Aorta (tissue), 5 donors: ENCODE measurements at regions not wholly inside any gene's neighbourhood (a gene's known extent, or its start where the extent isn't known, plus 50 kb on each side); places are given as distances from the start of the nearest gene placed in this dataset.

Experiments
- ATAC-seq: fragments of 200-7000 bp; cut with Tn5 transposase; one replicate; pipeline ENCODE4 v1.9.1; 2022; ENCODE audit warnings: moderate library complexity; ENCODE audit not compliant: low FRiP score
- DNase-seq, 2 donors: peaks; one replicate each; pipeline ENCODE4 v3.0.0-alpha.2; 2020
- H3K27ac ChIP-seq, 2 donors: one replicate each; pipeline ENCODE4 v1.5.1; 2013; ENCODE audit warnings: low read length in 2 of 2, mild to moderate bottlenecking in 2 of 2, moderate library complexity in 2 of 2, control low read depth in 1 of 2, inconsistent platforms in 1 of 2, low read depth in 1 of 2
- H3K27me3 ChIP-seq, 2 donors: one replicate each; pipeline ENCODE4 v1.6.1; 2013; ENCODE audit warnings: control low read depth in 1 of 2, low read length in 1 of 2, mild to moderate bottlenecking in 1 of 2, moderate library complexity in 1 of 2; ENCODE audit not compliant: insufficient read depth in 2 of 2, control insufficient read depth in 1 of 2
- H3K36me3 ChIP-seq, 2 donors: one replicate each; pipeline ENCODE4 v1.6.1; 2013; ENCODE audit warnings: control low read depth in 1 of 2, low read length in 1 of 2, mild to moderate bottlenecking in 1 of 2; ENCODE audit not compliant: insufficient read depth in 2 of 2, control insufficient read depth in 1 of 2
- H3K4me1 ChIP-seq, 2 donors: one replicate each; pipeline ENCODE4 v1.6.1; 2013; ENCODE audit warnings: low read length in 2 of 2, control low read depth in 1 of 2, mild to moderate bottlenecking in 1 of 2, moderate library complexity in 1 of 2; ENCODE audit not compliant: insufficient read depth in 2 of 2, control insufficient read depth in 1 of 2
- H3K4me3 ChIP-seq, 2 donors: one replicate each; pipeline ENCODE4 v1.5.1; 2013; ENCODE audit warnings: low read length in 2 of 2, control low read depth in 1 of 2, mild to moderate bottlenecking in 1 of 2
- H3K9me3 ChIP-seq: one replicate; pipeline ENCODE4 v1.6.1; 2013; ENCODE audit warnings: mild to moderate bottlenecking, low read length; ENCODE audit not compliant: control insufficient read depth
- WGBS, 2 donors: extraction: QIAGEN DNeasy Blood & Tissue Kit; methylation state at CpG; one replicate each; pipeline ENCODE4 v1.1.7; 2013; 5-methylcytosine and 5-hydroxymethylcytosine counted together
- intact Hi-C, 2 donors: fragments of 100-400 bp; cut with DNase I; formaldehyde crosslinking; loops; one replicate each; pipeline versions ENCODE4 v1.14.2 to v1.15.0; 2022
- donor health status: healthy with polysubstance abuse.
- donor health status: Bipolar disorder and iron deficiency.
- donor health status: DM: no; HTN: no; CAD: no.
- donor health status: DM: no; HTN: no; CAD: no.
- donor health status: DM: yes; HTN: yes; CAD: no.

- no peaks in the 10 kb centered on the region for H3K9me3 ChIP-seq
- no peaks in the 10 kb centered on the region for H3K36me3 ChIP-seq
- no peaks in the 10 kb centered on the region for H3K27me3 ChIP-seq
- no peak overlapping the region for H3K4me3 ChIP-seq
- peaks cover 0 to 8% of the 10 kb centered on the region in 2 donors for H3K4me1 ChIP-seq
- DNase-seq (no peak), ATAC-seq (no peak)
- 81 to 95% methylated on average over 1 of the region's 1 CpG for WGBS, 2 donors
- intact Hi-C loops: no loop called here
- no peak overlapping the region for H3K27ac ChIP-seq
Measured at GRCh38 chr2:106974891-106975290, 88.9 kb upstream of the ST6GAL2 start.

- WGBS, 2 donors: 91 to 94% methylated on average over 1 of the region's 1 CpG
- Histone ChIP-seq H3K4me3 (no peak overlapping the region), H3K9me3 (no peaks in the 10 kb centered on the region), H3K4me1 (peaks cover 0 to 8% of the 10 kb centered on the region in 2 donors), H3K27me3 (no peaks in the 10 kb centered on the region), H3K36me3 (no peaks in the 10 kb centered on the region), H3K27ac (no peak overlapping the region)
- intact Hi-C loops: no loop called here
- ATAC-seq (no peak), DNase-seq (no peak)
Measured at GRCh38 chr2:106975641-106976040, 89.7 kb upstream of the ST6GAL2 start.

GRCh38 chr2:106976548-106976947 lies 90.6 kb upstream of the ST6GAL2 start:
- WGBS, 2 donors: 81 to 83% methylated on average over 6 of the region's 6 CpGs
- Histone ChIP-seq H3K4me3 (no peak overlapping the region), H3K36me3 (no peaks in the 10 kb centered on the region), H3K4me1 (peaks cover 0 to 8% of the 10 kb centered on the region in 2 donors), H3K27ac (no peak overlapping the region), H3K27me3 (no peaks in the 10 kb centered on the region), H3K9me3 (no peaks in the 10 kb centered on the region)
- peak in 1 of 2 donors; percentile 54 for DNase-seq
- intact Hi-C loops: no loop called here
- ATAC-seq: no peak

- no peaks in the 10 kb centered on the region for H3K36me3 ChIP-seq
- no peaks in the 10 kb centered on the region for H3K27me3 ChIP-seq
- 0 to 6% methylated on average over 3 of the region's 3 CpGs for WGBS, 2 donors
- H3K9me3 ChIP-seq: no peaks in the 10 kb centered on the region
- H3K27ac ChIP-seq: no peak overlapping the region
- H3K4me3 ChIP-seq: no peak overlapping the region
- H3K4me1 ChIP-seq: peaks cover 0 to 8% of the 10 kb centered on the region in 2 donors
- intact Hi-C loops: no loop called here
- ATAC-seq (no peak), DNase-seq (no peak)
Measured at GRCh38 chr2:106977717-106978116, 91.8 kb upstream of the ST6GAL2 start.

GRCh38 chr2:106978647-106979046 lies 92.7 kb upstream of the ST6GAL2 start:
- Histone ChIP-seq H3K36me3 (no peaks in the 10 kb centered on the region), H3K27ac (no peak overlapping the region), H3K27me3 (no peaks in the 10 kb centered on the region), H3K4me1 (peaks cover 0 to 8% of the 10 kb centered on the region in 2 donors), H3K4me3 (no peak overlapping the region), H3K9me3 (no peaks in the 10 kb centered on the region)
- intact Hi-C loops: no loop called here
- no peak for ATAC-seq
- peak in 1 of 2 donors; percentile 57 for DNase-seq
- 95% methylated on average over 13 of the region's 13 CpGs for WGBS, 2 donors

- H3K27me3 ChIP-seq: no peaks in the 10 kb centered on the region
- 90 to 97% methylated on average over 1 of the region's 1 CpG for WGBS, 2 donors
- DNase-seq (no peak), ATAC-seq (no peak)
- H3K4me3 ChIP-seq: no peak overlapping the region
- intact Hi-C loops: no loop called here
- peaks cover 0 to 8% of the 10 kb centered on the region in 2 donors for H3K4me1 ChIP-seq
- H3K9me3 ChIP-seq: peaks cover 2% of the 10 kb centered on the region
- H3K27ac ChIP-seq: no peak overlapping the region
- H3K36me3 ChIP-seq: no peaks in the 10 kb centered on the region
Measured at GRCh38 chr2:106981491-106981890, 95.5 kb upstream of the ST6GAL2 start.

- ATAC-seq (no peak), DNase-seq (no peak)
- Histone ChIP-seq H3K27ac (no peak overlapping the region), H3K9me3 (peaks cover 2% of the 10 kb centered on the region), H3K4me1 (peaks cover 0 to 4% of the 10 kb centered on the region in 2 donors), H3K4me3 (no peak overlapping the region), H3K36me3 (no peaks in the 10 kb centered on the region), H3K27me3 (no peaks in the 10 kb centered on the region)
- WGBS, 2 donors: 98% methylated on average over 1 of the region's 1 CpG
- intact Hi-C loops: no loop called here
Measured at GRCh38 chr2:106982350-106982749, 96.4 kb upstream of the ST6GAL2 start.

- Histone ChIP-seq H3K4me3 (no peak overlapping the region), H3K36me3 (no peaks in the 10 kb centered on the region), H3K9me3 (peaks cover 2% of the 10 kb centered on the region), H3K27me3 (no peaks in the 10 kb centered on the region), H3K27ac (no peak overlapping the region), H3K4me1 (no peaks in the 10 kb centered on the region)
- 91 to 94% methylated on average over 4 of the region's 4 CpGs for WGBS, 2 donors
- intact Hi-C loops: no loop called here
- DNase-seq: no peak
- ATAC-seq: no peak
Measured at GRCh38 chr2:106983305-106983704, 97.3 kb upstream of the ST6GAL2 start.

- Histone ChIP-seq H3K9me3 (peaks cover 2% of the 10 kb centered on the region), H3K4me3 (no peak overlapping the region), H3K27ac (no peak overlapping the region), H3K27me3 (no peaks in the 10 kb centered on the region), H3K4me1 (no peaks in the 10 kb centered on the region), H3K36me3 (no peaks in the 10 kb centered on the region)
- intact Hi-C loops: no loop called here
- DNase-seq: no peak
- WGBS, 2 donors: 89 to 97% methylated on average over 1 of the region's 1 CpG
- ATAC-seq: no peak
Measured at GRCh38 chr2:106988361-106988760, 102.4 kb upstream of the ST6GAL2 start.
